Parathyroid adenoma (tissue), 2 donors: ENCODE measurements at regions not wholly inside any gene's neighbourhood (a gene's known extent, or its start where the extent isn't known, plus 50 kb on each side); places are given as distances from the start of the nearest gene placed in this dataset.

Experiments
- H2AFZ ChIP-seq: fragments of 300-600 bp; sonication (generic); one replicate; pipeline ENCODE4 v1.7.0; 2017; ENCODE audit warnings: antibody characterized with exemption, mild to moderate bottlenecking
- H3K27ac ChIP-seq: fragments of 300-600 bp; sonication (generic); one replicate; pipeline ENCODE4 v1.7.0; 2017
- H3K27me3 ChIP-seq: fragments of 300-600 bp; sonication (generic); one replicate; pipeline ENCODE4 v1.7.0; 2017; ENCODE audit warnings: low read length; ENCODE audit not compliant: control insufficient read depth, insufficient read depth
- H3K36me3 ChIP-seq: fragments of 300-600 bp; sonication (generic); one replicate; pipeline ENCODE4 v1.7.0; 2017; ENCODE audit warnings: low read length; ENCODE audit not compliant: control insufficient read depth, insufficient read depth
- H3K4me1 ChIP-seq: fragments of 300-600 bp; sonication (generic); one replicate; pipeline ENCODE4 v1.7.0; 2017; ENCODE audit warnings: control low read depth
- H3K4me2 ChIP-seq: fragments of 300-600 bp; sonication (generic); one replicate; pipeline ENCODE4 v1.7.0; 2017; ENCODE audit warnings: low read length
- H3K4me3 ChIP-seq: fragments of 300-600 bp; sonication (generic); one replicate; pipeline ENCODE4 v1.7.0; 2017; ENCODE audit warnings: low read depth, low read length
- H3K79me2 ChIP-seq: fragments of 300-600 bp; sonication (generic); one replicate; pipeline ENCODE4 v1.7.0; 2017; ENCODE audit warnings: control low read depth
- H3K9ac ChIP-seq: fragments of 300-600 bp; sonication (generic); one replicate; pipeline ENCODE4 v1.7.0; 2017; ENCODE audit warnings: mild to moderate bottlenecking
- H3K9me3 ChIP-seq: fragments of 300-600 bp; sonication (generic); one replicate; pipeline ENCODE4 v1.7.0; 2017; ENCODE audit warnings: low read length; ENCODE audit not compliant: control insufficient read depth
- TF ChIP-seq, protein P1 (sequence below): fragments of 300-600 bp; sonication (generic); IDR thresholded peaks from one replicate; pipeline ENCODE4 v1.7.0; 2017; ENCODE audit warnings: antibody characterized with exemption, mild to moderate bottlenecking
- donor health status: primary hyperparathyroidism.

DNA sequence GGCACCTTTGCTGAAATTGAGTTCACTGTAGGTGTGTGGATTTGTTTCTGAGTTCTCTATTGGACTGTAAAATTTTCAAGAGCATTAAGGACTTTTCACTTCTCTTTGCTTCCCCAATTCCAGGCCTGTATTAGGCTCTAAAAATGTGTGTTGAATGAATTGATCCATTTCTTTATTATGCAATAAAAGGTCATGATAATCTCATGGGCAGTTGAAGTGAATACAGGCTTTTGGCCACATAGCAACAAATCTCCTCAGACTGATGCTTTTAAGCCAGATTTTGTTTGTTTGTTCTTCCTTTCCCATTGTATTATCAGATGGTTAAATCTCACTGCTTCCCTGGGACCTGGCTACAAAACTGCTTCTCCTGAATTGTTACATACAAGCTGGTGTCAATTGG, 258.0 kb upstream of the FAR2 start:
- H3K36me3 ChIP-seq: no peaks in the 10 kb centered on the region
- no peak overlapping the region for H3K9ac ChIP-seq
- no peak overlapping the region for H3K27ac ChIP-seq
- TF ChIP-seq, protein P1, sequence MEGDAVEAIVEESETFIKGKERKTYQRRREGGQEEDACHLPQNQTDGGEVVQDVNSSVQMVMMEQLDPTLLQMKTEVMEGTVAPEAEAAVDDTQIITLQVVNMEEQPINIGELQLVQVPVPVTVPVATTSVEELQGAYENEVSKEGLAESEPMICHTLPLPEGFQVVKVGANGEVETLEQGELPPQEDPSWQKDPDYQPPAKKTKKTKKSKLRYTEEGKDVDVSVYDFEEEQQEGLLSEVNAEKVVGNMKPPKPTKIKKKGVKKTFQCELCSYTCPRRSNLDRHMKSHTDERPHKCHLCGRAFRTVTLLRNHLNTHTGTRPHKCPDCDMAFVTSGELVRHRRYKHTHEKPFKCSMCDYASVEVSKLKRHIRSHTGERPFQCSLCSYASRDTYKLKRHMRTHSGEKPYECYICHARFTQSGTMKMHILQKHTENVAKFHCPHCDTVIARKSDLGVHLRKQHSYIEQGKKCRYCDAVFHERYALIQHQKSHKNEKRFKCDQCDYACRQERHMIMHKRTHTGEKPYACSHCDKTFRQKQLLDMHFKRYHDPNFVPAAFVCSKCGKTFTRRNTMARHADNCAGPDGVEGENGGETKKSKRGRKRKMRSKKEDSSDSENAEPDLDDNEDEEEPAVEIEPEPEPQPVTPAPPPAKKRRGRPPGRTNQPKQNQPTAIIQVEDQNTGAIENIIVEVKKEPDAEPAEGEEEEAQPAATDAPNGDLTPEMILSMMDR: no peak
- no peak overlapping the region for H3K4me2 ChIP-seq
- H2AFZ ChIP-seq: no peak overlapping the region
- no peaks in the 10 kb centered on the region for H3K27me3 ChIP-seq
- no peak overlapping the region for H3K4me3 ChIP-seq
- H3K9me3 ChIP-seq: no peaks in the 10 kb centered on the region
- no peaks in the 10 kb centered on the region for H3K79me2 ChIP-seq
- H3K4me1 ChIP-seq: no peaks in the 10 kb centered on the region

DNA sequence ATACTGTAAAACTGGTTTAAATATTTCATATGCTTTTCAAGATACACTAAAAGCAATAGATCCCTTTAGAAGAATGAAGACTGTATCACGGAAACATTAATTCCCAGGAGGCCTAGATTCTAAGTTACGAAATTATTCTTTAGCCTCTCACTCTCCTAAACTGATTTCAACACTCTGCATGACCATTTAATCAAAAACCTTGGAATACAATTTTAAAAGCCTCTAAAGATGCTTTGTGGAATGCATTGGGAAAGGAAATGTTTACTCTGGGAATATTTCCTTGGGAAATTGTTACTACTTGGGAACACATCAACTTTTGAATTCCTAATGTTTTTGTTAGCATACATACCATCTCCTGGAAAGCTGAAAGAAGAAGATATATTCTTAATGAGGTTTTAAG, 255.7 kb upstream of the FAR2 start:
- Histone ChIP-seq H3K79me2 (no peaks in the 10 kb centered on the region), H3K9me3 (no peaks in the 10 kb centered on the region), H3K9ac (no peak overlapping the region), H3K4me1 (no peaks in the 10 kb centered on the region), H3K4me2 (no peak overlapping the region), H3K36me3 (no peaks in the 10 kb centered on the region), H3K27ac (no peak overlapping the region), H3K4me3 (no peak overlapping the region), H3K27me3 (no peaks in the 10 kb centered on the region), H2AFZ (no peak overlapping the region)
- TF ChIP-seq, protein P1: no peak

DNA sequence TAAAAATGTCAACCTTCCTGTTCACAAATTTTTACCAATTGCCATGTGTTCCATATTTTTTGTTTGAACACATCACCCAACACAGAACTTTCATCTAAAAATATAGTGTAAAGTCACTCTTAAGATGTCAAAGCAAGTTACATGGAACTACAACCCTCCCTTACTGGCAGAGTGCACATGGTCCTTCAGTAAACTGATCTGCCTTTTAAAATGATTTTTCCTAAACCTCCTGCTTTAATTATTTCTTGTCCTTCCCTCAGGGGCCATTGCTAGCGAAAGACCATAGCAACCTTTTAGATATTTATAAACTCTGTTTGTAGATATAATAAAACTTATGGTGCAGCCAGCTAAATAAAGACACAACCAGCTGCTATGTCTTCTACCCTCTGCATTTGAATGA, 255.2 kb upstream of the FAR2 start:
- Histone ChIP-seq H3K4me2 (no peak overlapping the region), H3K9me3 (no peaks in the 10 kb centered on the region), H2AFZ (no peak overlapping the region), H3K27me3 (no peaks in the 10 kb centered on the region), H3K79me2 (no peaks in the 10 kb centered on the region), H3K4me3 (no peak overlapping the region), H3K9ac (no peak overlapping the region), H3K36me3 (no peaks in the 10 kb centered on the region), H3K4me1 (no peaks in the 10 kb centered on the region), H3K27ac (no peak overlapping the region)
- TF ChIP-seq, protein P1: no peak

DNA sequence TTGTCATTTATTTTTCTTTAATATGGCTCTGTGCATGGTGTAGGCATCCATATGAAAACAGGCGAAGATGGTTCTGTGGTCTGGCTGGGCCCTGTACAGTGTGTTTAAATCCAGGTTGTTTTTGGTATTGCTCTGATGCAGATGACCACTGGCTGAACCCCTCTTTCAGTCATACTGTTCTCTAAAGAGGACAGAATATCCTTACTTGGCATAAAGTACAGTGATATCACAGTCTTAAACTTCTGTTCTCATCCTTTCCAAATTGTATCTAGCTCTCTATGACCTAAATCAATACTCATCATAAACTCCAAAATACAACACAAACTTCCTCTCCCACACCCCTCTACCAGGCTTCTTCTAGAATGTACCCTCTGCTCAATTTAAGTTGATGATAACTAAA, 252.7 kb upstream of the FAR2 start:
- no peaks in the 10 kb centered on the region for H3K4me1 ChIP-seq
- no peak overlapping the region for H3K4me3 ChIP-seq
- no peaks in the 10 kb centered on the region for H3K27me3 ChIP-seq
- no peaks in the 10 kb centered on the region for H3K79me2 ChIP-seq
- H3K4me2 ChIP-seq: no peak overlapping the region
- no peak overlapping the region for H2AFZ ChIP-seq
- H3K9me3 ChIP-seq: no peaks in the 10 kb centered on the region
- H3K9ac ChIP-seq: no peak overlapping the region
- TF ChIP-seq, protein P1: no peak
- no peaks in the 10 kb centered on the region for H3K36me3 ChIP-seq
- no peak overlapping the region for H3K27ac ChIP-seq

DNA sequence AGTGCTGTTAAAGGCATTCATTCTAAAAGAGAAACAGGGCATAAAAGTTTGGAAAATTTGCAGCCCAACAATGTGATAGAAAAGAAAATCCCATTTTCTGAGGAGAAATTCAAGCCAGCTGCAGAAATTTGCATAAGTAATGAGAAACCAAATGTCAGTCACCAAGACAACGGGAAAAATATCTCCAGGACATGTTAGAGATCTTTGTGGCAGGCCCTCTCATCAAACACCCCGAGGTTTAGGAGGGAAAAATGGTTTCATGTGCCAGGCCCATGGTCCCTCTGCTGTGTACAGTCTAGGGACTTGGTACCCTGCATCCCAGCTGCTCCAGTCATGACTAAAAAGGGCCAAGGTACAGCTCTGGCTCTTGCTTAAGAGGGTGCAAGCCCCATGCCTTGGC, 251.0 kb upstream of the FAR2 start:
- Histone ChIP-seq H3K27ac (no peak overlapping the region), H3K79me2 (no peaks in the 10 kb centered on the region), H3K9me3 (no peaks in the 10 kb centered on the region), H3K36me3 (no peaks in the 10 kb centered on the region), H3K27me3 (no peaks in the 10 kb centered on the region), H3K4me1 (no peaks in the 10 kb centered on the region), H3K9ac (no peak overlapping the region), H3K4me2 (no peak overlapping the region), H3K4me3 (no peak overlapping the region), H2AFZ (no peak overlapping the region)
- TF ChIP-seq, protein P1: no peak
